GM12864 (cell line): ENCODE measurements at regions not wholly inside any gene's neighbourhood (a gene's known extent, or its start where the extent isn't known, plus 50 kb on each side); places are given as distances from the start of the nearest gene placed in this dataset.

ENCODE experiments used
- DNase-seq: peaks from one replicate; pipeline ENCODE4 v3.0.0-alpha.2; 2011; ENCODE audit warnings: low read depth
- H3K4me3 ChIP-seq: 2 replicates; pipeline ENCODE4 v1.5.1; 2011; ENCODE audit warnings: mild to moderate bottlenecking, low read depth, low read length, control low read depth
- TF ChIP-seq, protein P1 (sequence below): IDR thresholded peaks from 2 replicates; pipeline ENCODE4 v1.5.1; 2011; ENCODE audit warnings: low read depth, mild to moderate bottlenecking, moderate library complexity, low read length, control low read depth, inconsistent platforms; ENCODE audit errors: missing control alignments

DNA sequence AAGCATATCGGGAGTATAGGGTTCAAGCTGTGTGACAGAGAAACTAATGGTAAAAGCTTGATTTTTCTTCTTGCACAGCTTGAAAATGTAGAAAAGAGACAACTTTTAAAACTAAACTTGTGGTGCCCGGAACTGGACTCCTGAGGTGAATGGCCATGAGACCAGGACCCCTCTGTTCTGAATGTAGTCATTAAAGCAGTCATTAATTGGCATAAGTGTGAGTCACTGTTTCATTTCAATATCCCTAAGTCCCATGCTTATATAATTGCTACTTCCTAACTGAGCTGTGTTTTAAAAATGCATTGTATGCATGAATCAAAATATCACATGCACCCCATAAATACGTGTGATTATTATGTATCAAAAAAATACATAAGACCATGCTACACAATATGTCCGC is 463.1 kb upstream of the DYNLRB2 start:
- DNase-seq: no peak
- H3K4me3 ChIP-seq: no peak overlapping the region
- TF ChIP-seq, protein P1, sequence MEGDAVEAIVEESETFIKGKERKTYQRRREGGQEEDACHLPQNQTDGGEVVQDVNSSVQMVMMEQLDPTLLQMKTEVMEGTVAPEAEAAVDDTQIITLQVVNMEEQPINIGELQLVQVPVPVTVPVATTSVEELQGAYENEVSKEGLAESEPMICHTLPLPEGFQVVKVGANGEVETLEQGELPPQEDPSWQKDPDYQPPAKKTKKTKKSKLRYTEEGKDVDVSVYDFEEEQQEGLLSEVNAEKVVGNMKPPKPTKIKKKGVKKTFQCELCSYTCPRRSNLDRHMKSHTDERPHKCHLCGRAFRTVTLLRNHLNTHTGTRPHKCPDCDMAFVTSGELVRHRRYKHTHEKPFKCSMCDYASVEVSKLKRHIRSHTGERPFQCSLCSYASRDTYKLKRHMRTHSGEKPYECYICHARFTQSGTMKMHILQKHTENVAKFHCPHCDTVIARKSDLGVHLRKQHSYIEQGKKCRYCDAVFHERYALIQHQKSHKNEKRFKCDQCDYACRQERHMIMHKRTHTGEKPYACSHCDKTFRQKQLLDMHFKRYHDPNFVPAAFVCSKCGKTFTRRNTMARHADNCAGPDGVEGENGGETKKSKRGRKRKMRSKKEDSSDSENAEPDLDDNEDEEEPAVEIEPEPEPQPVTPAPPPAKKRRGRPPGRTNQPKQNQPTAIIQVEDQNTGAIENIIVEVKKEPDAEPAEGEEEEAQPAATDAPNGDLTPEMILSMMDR: no peak

DNA sequence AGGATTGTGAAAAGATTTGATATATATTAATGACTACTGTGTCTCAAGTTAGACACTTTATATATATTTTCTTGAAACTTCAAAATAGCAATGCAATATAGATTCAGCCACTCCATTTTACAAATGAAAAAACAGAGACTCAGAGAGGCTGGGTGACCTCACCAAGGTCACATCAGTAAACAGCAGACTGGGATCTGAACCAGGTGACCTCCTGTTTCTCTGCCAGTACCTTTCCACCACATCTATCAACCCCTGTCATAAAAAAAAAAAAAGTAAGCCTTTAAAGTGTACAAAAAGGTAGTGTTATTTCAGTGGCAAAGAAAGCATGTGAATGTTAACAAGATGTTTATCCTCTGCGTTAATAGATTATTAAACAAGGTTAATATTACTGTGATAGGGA is 466.5 kb upstream of the DYNLRB2 start:
- H3K4me3 ChIP-seq: no peak overlapping the region
- TF ChIP-seq, protein P1: no peak
- no peak for DNase-seq

- TF ChIP-seq, protein P1: no peak
- no peak overlapping the region for H3K4me3 ChIP-seq
- DNase-seq: no peak
Observed at GRCh38 chr16:80071964-80072456, 468.8 kb upstream of the DYNLRB2 start.

DNA sequence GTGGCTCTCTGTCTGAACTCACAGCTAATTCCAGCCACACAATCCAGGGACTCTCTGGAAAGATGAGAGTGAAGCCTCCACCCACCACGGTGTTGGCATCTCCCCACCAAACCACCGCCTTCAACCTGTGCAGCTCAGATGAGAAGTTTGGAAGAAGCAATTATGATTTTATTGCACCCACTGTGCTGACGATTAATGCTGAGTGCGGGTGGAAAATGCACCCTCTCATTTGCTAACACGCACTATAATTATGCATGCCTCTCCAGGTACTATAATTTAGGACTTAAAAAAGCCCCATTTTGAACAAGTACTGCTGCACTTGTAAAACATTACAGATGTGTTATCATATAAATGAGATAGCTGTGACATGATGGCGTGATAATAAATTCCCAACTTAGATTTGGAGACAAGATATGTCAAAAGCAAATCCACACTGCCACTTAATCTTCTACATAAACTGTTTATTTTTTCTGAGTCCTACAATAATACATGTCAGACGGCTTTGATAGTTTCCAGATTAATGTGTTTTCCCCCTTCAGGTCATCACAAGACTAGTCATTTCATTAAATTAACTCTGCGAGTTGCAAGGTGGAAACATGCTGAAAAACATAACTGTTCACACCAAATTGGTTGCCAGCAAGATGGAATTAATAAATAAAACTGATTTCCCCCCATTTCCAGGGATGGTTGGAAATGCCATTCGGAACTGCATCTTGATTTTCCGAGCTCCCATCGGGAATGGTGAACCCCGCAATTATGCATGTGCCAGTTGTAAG is 466.5 kb upstream of the MAF start:
- no peak overlapping the region for H3K4me3 ChIP-seq
- DNase-seq: no peak
- TF ChIP-seq, protein P1: no peak

DNA sequence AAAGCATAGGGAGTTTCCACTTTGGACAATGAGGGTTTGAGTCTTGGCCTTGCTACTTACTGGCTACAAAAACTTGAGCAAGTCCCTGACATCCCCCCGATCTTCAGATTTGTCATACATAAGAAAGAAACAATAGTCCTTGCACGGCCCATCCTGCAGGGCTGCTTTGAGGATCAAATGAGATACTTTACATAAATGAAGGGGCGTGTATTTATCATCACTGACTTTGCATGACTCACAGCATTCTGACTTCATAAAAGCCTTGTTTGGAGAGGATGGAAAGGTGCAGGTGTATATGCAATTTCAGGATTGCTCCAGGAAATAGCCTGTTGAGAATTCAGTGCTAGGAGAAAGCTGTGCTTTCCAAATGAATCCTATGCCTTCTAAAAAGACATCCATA is 465.0 kb upstream of the MAF start:
- TF ChIP-seq, protein P1: no peak
- no peak overlapping the region for H3K4me3 ChIP-seq
- DNase-seq: no peak

DNA sequence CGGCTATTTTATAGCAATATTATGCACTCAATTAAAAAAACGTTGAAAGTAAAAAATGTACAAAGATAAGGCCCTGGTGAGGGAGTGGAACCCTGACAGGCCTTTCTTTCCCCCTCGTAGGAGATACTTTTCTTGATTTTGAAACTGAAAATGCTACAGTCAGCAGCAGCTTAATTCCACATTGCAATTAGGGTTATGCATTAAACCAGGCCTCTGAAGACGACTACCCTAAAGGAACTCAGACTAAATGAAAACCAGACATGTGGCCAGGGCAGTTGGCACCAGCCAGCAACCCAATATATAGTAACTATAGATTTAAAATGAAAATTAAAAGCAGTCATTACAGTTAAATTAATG is 463.2 kb upstream of the MAF start:
- TF ChIP-seq, protein P1: no peak
- DNase-seq: no peak
- no peak overlapping the region for H3K4me3 ChIP-seq
